Ishikawa (cell line): ENCODE measurements at regions not wholly inside any gene's neighbourhood (a gene's known extent, or its start where the extent isn't known, plus 50 kb on each side); places are given as distances from the start of the nearest gene placed in this dataset.

Experiments
- CEBPB ChIP-seq: IDR thresholded peaks from 2 replicates; pipeline ENCODE4 v1.6.1; 2012
- CREB1 ChIP-seq: IDR thresholded peaks from 2 replicates; pipeline ENCODE4 v1.6.1; 2012; ENCODE audit warnings: low read depth
- EGR1 ChIP-seq: IDR thresholded peaks from 2 replicates; pipeline ENCODE4 v1.6.1; 2012
- EP300 ChIP-seq: IDR thresholded peaks from 2 replicates; pipeline ENCODE4 v1.6.1; 2012; ENCODE audit warnings: borderline replicate concordance
- FOXM1 ChIP-seq: IDR thresholded peaks from 2 replicates; pipeline ENCODE4 v1.6.1; 2012; ENCODE audit warnings: low read depth, borderline replicate concordance
- MAX ChIP-seq: IDR thresholded peaks from 2 replicates; pipeline ENCODE4 v1.6.1; 2012
- NFIC ChIP-seq: IDR thresholded peaks from 2 replicates; pipeline ENCODE4 v1.6.1; 2012
- RAD21 ChIP-seq: IDR thresholded peaks from 2 replicates; pipeline ENCODE4 v1.6.1; 2012; ENCODE audit warnings: low read depth
- REST ChIP-seq: IDR thresholded peaks from 2 replicates; pipeline ENCODE4 v1.6.1; 2012; ENCODE audit warnings: low read depth, mild to moderate bottlenecking
- TAF1 ChIP-seq: IDR thresholded peaks from 2 replicates; pipeline ENCODE4 v1.6.1; 2012; ENCODE audit warnings: low read depth, mild to moderate bottlenecking
- TCF12 ChIP-seq: IDR thresholded peaks from 2 replicates; pipeline ENCODE4 v1.6.1; 2012; ENCODE audit warnings: low read depth
- YY1 ChIP-seq: IDR thresholded peaks from 2 replicates; pipeline ENCODE4 v1.6.1; 2012; ENCODE audit warnings: low read depth

DNA sequence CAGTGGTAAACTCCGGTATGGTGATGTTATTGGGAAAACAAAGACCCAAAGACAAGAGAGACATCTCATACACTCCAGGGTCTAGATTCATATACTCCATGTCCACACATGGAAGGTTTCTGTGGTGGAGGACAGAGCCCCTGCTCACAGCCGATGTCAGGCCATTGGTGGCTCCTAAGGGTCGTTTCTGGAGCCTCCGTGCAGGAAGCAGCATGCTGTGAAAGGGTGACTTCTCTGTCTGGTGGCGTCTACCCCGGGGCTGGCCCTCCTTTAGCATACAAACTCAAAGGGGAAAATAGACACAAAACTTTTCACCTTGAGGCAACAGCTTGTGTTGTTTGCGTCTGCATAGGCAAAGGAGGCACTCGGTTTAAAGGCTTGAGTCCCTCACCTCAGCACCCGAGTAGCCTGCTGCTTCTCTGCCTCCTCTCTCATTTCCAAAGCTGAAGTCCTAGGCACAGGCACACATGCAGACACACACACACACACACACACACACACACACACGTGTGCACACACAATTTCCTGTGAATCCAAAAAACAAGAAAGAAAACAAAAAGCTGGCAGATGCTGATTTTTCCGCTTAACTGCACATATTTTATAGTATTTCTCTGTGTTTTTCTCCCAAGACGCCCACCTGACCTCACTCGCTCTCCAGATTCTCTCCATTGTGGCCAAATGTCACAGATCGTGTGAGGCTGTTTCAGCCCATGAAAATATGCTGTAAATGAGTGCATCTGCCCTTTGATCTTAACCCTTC, 601.4 kb upstream of the MGMT start:
- TF ChIP-seq TAF1 (no peak), MAX (no peak), RAD21 (no peak), REST (no peak), YY1 (no peak), FOXM1 (no peak), EGR1 (no peak), CEBPB (no peak), EP300 (no peak), TCF12 (no peak), CREB1 (no peak), NFIC (no peak)
